ENCODE measurements at regions not wholly inside any gene's neighbourhood (a gene's known extent, or its start where the extent isn't known, plus 50 kb on each side); places are given as distances from the start of the nearest gene placed in this dataset.

DNA sequence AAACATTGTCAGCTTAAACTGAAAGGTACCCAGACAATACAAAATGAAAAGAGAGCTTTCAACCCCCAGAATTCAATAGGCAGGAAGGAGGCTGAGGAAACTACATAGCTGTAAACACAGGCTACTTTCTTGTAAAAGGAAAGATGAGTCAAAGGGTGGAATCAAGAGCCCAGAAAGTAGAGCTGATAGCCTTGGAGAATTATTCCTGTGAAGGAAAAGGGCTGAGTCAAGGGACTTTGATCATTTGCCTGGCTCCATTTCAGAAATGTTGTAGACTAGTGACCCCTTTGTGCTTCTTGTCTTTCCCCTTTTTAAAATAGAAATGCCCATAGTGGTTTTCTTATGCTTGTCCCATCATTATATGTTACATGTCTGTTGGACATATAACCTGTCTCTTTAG is 597.6 kb downstream of the ADGRL2 start:
- Histone ChIP-seq H3K4me2 (ENCODE audit: control insufficient read depth, insufficient read depth) (no peak overlapping the region), H3K36me3 (ENCODE audit: control insufficient read depth in 2 of 2, insufficient read depth in 2 of 2, low read length in 1 of 2) (no peaks in the 10 kb centered on the region), H3K9ac (ENCODE audit: control insufficient read depth, insufficient read depth, low read length) (no peak overlapping the region), H3K79me2 (ENCODE audit: control insufficient read depth, insufficient read depth, low read length) (no peaks in the 10 kb centered on the region), H3K27me3 (replicated peaks in 1 of 2; ENCODE audit: control insufficient read depth in 2 of 2, insufficient read depth in 2 of 2, low read length in 1 of 2) (no peaks in the 10 kb centered on the region), H3K4me1 (ENCODE audit: control insufficient read depth, insufficient read depth, low read length) (no peaks in the 10 kb centered on the region), H4K20me1 (ENCODE audit: control insufficient read depth, insufficient read depth) (no peaks in the 10 kb centered on the region), H3K27ac (ENCODE audit: control insufficient read depth, insufficient read depth) (no peak overlapping the region), H2AFZ (ENCODE audit: control insufficient read depth, low read depth, low read length) (no peak overlapping the region), H3K4me3 (no peak overlapping the region), H3K9me3 (replicated peaks; ENCODE audit: control insufficient read depth, insufficient read depth, low read length) (no peaks in the 10 kb centered on the region)
- ChIA-PET CTCF (interaction anchor here (0.6 to 1.4 kb wide), 5 partner anchors 11 to 71 kb away, joined by 3 to 6 read pairs (median 3); no protein-coding TSS in a partner anchor), RAD21 (ENCODE audit: unreplicated experiment) (no interaction called here), SMC1A (ENCODE audit: uncharacterized antibody, unreplicated experiment) (interaction anchor here (0.7 to 2.6 kb wide), 2 partner anchors 12 to 247 kb away, joined by 3 to 13 read pairs; no protein-coding TSS in a partner anchor), POLR2A (interaction anchor here (0.8 kb wide), 1 partner anchor 247 kb away, joined by 4 read pairs; no protein-coding TSS in a partner anchor)
- no TSS peak for BruUV-seq (replicated peaks)
- ATAC-seq (no peak), DNase-seq (ENCODE audit: low read depth, low spot score) (no peak), FAIRE-seq (no peak)
- intact Hi-C loops (cut with micrococcal nuclease; ENCODE audit: unreplicated experiment) (no loop called here), in situ Hi-C loops (cut with MboI) (no loop called here)
- TF ChIP-seq BHLHE40 (IDR thresholded peaks at IDR 0.05; ENCODE audit: borderline replicate concordance in 1 of 2, low read depth in 2 of 2, low read length in 1 of 2): no peak
- TF ChIP-seq SMAD5 (IDR thresholded peaks at IDR 0.05; ENCODE audit: low read depth): no peak
- TF ChIP-seq BRCA1 (IDR thresholded peaks at IDR 0.05; ENCODE audit: low read depth, low read length): no peak
- TF ChIP-seq, protein P1, sequence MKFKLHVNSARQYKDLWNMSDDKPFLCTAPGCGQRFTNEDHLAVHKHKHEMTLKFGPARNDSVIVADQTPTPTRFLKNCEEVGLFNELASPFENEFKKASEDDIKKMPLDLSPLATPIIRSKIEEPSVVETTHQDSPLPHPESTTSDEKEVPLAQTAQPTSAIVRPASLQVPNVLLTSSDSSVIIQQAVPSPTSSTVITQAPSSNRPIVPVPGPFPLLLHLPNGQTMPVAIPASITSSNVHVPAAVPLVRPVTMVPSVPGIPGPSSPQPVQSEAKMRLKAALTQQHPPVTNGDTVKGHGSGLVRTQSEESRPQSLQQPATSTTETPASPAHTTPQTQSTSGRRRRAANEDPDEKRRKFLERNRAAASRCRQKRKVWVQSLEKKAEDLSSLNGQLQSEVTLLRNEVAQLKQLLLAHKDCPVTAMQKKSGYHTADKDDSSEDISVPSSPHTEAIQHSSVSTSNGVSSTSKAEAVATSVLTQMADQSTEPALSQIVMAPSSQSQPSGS (IDR thresholded peaks at IDR 0.05; ENCODE audit: low read length): no peak
- TF ChIP-seq, protein P2, sequence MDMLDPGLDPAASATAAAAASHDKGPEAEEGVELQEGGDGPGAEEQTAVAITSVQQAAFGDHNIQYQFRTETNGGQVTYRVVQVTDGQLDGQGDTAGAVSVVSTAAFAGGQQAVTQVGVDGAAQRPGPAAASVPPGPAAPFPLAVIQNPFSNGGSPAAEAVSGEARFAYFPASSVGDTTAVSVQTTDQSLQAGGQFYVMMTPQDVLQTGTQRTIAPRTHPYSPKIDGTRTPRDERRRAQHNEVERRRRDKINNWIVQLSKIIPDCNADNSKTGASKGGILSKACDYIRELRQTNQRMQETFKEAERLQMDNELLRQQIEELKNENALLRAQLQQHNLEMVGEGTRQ (IDR thresholded peaks at IDR 0.05; ENCODE audit: borderline replicate concordance, low read depth, low read length): no peak
- TF ChIP-seq, protein P3, sequence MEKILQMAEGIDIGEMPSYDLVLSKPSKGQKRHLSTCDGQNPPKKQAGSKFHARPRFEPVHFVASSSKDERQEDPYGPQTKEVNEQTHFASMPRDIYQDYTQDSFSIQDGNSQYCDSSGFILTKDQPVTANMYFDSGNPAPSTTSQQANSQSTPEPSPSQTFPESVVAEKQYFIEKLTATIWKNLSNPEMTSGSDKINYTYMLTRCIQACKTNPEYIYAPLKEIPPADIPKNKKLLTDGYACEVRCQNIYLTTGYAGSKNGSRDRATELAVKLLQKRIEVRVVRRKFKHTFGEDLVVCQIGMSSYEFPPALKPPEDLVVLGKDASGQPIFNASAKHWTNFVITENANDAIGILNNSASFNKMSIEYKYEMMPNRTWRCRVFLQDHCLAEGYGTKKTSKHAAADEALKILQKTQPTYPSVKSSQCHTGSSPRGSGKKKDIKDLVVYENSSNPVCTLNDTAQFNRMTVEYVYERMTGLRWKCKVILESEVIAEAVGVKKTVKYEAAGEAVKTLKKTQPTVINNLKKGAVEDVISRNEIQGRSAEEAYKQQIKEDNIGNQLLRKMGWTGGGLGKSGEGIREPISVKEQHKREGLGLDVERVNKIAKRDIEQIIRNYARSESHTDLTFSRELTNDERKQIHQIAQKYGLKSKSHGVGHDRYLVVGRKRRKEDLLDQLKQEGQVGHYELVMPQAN (conservative IDR thresholded peaks at IDR 0.05): no peak
- no peak for TF ChIP-seq GABPA (IDR thresholded peaks at IDR 0.05; ENCODE audit: low read depth)
- TF ChIP-seq TBL1XR1 (IDR thresholded peaks at IDR 0.05; ENCODE audit: low read depth, low read length): no peak
- TF ChIP-seq KDM1A (IDR thresholded peaks at IDR 0.05; ENCODE audit: borderline replicate concordance): no peak
